OCI-LY7 (cell line): ENCODE measurements at regions not wholly inside any gene's neighbourhood (a gene's known extent, or its start where the extent isn't known, plus 50 kb on each side); places are given as distances from the start of the nearest gene placed in this dataset.

ENCODE experiments used
- CTCF ChIP-seq: fragments of 200-600 bp; sonication (generic); conservative IDR thresholded peaks from 2 replicates; pipeline ENCODE4 v1.5.1; 2014; ENCODE audit warnings: mild to moderate bottlenecking, antibody characterized with exemption, low read length, moderate library complexity, mixed read lengths
- EZH2phosphoT487 ChIP-seq: fragments of 200-600 bp; sonication (generic); IDR thresholded peaks from 2 replicates; pipeline ENCODE4 v1.6.1; 2018; ENCODE audit warnings: low read depth, borderline replicate concordance, mild to moderate bottlenecking, mixed run types, antibody characterized with exemption, low read length, moderate library complexity, mixed read lengths

DNA sequence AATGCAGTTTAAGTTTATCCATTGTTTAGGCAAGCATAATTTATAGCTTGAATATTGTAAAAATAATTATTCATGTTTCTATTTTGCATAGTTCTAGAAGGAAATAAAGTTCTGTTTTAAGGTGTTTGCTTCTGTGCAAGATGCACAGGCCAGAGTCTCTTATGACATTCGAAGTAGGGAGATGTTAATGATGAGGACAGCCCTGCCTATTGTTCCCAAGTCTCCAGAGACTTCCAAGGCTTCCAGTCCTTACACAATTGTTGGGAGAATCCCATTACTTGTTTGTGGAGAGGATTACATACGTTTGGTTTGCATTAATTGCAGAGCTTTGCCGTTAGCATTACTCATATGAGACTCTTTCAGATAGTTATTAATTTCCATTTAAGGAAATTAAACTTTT is 96.2 kb upstream of the ANK2 start:
- TF ChIP-seq CTCF (no peak), EZH2phosphoT487 (no peak)
